ENCODE measurements at regions not wholly inside any gene's neighbourhood (a gene's known extent, or its start where the extent isn't known, plus 50 kb on each side); places are given as distances from the start of the nearest gene placed in this dataset.

- Histone ChIP-seq H3K9me2 (ENCODE audit: insufficient read depth, low read length) (no peaks in the 10 kb centered on the region), H3K36me3 (ENCODE audit: insufficient read depth, low read length) (no peaks in the 10 kb centered on the region), H3K27ac (ENCODE audit: low read length) (no peak overlapping the region), H2AFZ (ENCODE audit: low read depth, low read length) (no peak overlapping the region), H4K20me1 (ENCODE audit: insufficient read depth) (no peaks in the 10 kb centered on the region), H3K4me3 (ENCODE audit: low read length) (no peak overlapping the region), H3F3A (ENCODE audit: insufficient read depth, low read length, poor library complexity, severe bottlenecking) (no peaks in the 10 kb centered on the region), H3K9me3 (ENCODE audit: low read length) (no peaks in the 10 kb centered on the region), H3K4me2 (ENCODE audit: low read length) (no peak overlapping the region), H3K9ac (ENCODE audit: low read length) (no peak overlapping the region), H3K79me2 (replicated peaks; ENCODE audit: insufficient read depth, low read length) (no peaks in the 10 kb centered on the region), H3K27me3 (ENCODE audit: insufficient read depth, low read depth, low read length) (no peaks in the 10 kb centered on the region)
- no peak for TF ChIP-seq EP300 (conservative IDR thresholded peaks at IDR 0.05; ENCODE audit: poor library complexity, severe bottlenecking)
- TF ChIP-seq EZH2 (IDR thresholded peaks at IDR 0.05; ENCODE audit: borderline replicate concordance, insufficient read depth, low read length, poor library complexity, severe bottlenecking), result no peak
- no peak for TF ChIP-seq MXI1 (conservative IDR thresholded peaks at IDR 0.05; ENCODE audit: poor library complexity, severe bottlenecking)
- no peak for TF ChIP-seq CTCF (IDR thresholded peaks at IDR 0.05; ENCODE audit: poor library complexity, severe bottlenecking)
- no peak for TF ChIP-seq RAD21 (conservative IDR thresholded peaks at IDR 0.05)
- no peak for TF ChIP-seq POLR2AphosphoS5 (IDR thresholded peaks at IDR 0.05)
- TF ChIP-seq REST (IDR thresholded peaks at IDR 0.05; ENCODE audit: borderline replicate concordance), result no peak
- TF ChIP-seq SMC3 (conservative IDR thresholded peaks at IDR 0.05; ENCODE audit: poor library complexity), result no peak
- no peak for TF ChIP-seq TAF1 (IDR thresholded peaks at IDR 0.05; ENCODE audit: low read depth)
Observed at GRCh38 chr20:4560667-4561066, 125.6 kb upstream of the PRNP start.

- Histone ChIP-seq H2AFZ (ENCODE audit: low read depth, low read length) (no peak overlapping the region), H3K9ac (ENCODE audit: low read length) (no peak overlapping the region), H3K4me2 (ENCODE audit: low read length) (no peak overlapping the region), H3K27me3 (ENCODE audit: insufficient read depth, low read depth, low read length) (no peaks in the 10 kb centered on the region), H3F3A (ENCODE audit: insufficient read depth, low read length, poor library complexity, severe bottlenecking) (no peaks in the 10 kb centered on the region), H3K79me2 (replicated peaks; ENCODE audit: insufficient read depth, low read length) (no peaks in the 10 kb centered on the region), H3K9me3 (ENCODE audit: low read length) (no peaks in the 10 kb centered on the region), H4K20me1 (ENCODE audit: insufficient read depth) (no peaks in the 10 kb centered on the region), H3K9me2 (ENCODE audit: insufficient read depth, low read length) (no peaks in the 10 kb centered on the region), H3K4me3 (ENCODE audit: low read length) (no peak overlapping the region), H3K27ac (ENCODE audit: low read length) (no peak overlapping the region), H3K36me3 (ENCODE audit: insufficient read depth, low read length) (no peaks in the 10 kb centered on the region)
- no peak for TF ChIP-seq MXI1 (conservative IDR thresholded peaks at IDR 0.05; ENCODE audit: poor library complexity, severe bottlenecking)
- no peak for TF ChIP-seq CTCF (IDR thresholded peaks at IDR 0.05; ENCODE audit: poor library complexity, severe bottlenecking)
- TF ChIP-seq SMC3 (conservative IDR thresholded peaks at IDR 0.05; ENCODE audit: poor library complexity), result no peak
- TF ChIP-seq POLR2AphosphoS5 (IDR thresholded peaks at IDR 0.05), result no peak
- no peak for TF ChIP-seq REST (IDR thresholded peaks at IDR 0.05; ENCODE audit: borderline replicate concordance)
- no peak for TF ChIP-seq EP300 (conservative IDR thresholded peaks at IDR 0.05; ENCODE audit: poor library complexity, severe bottlenecking)
- TF ChIP-seq RAD21 (conservative IDR thresholded peaks at IDR 0.05), result no peak
- TF ChIP-seq TAF1 (IDR thresholded peaks at IDR 0.05; ENCODE audit: low read depth), result no peak
- no peak for TF ChIP-seq EZH2 (IDR thresholded peaks at IDR 0.05; ENCODE audit: borderline replicate concordance, insufficient read depth, low read length, poor library complexity, severe bottlenecking)
Observed at GRCh38 chr20:4559906-4560305, 126.3 kb upstream of the PRNP start.
